GM23248 (cell line): ENCODE measurements at regions not wholly inside any gene's neighbourhood (a gene's known extent, or its start where the extent isn't known, plus 50 kb on each side); places are given as distances from the start of the nearest gene placed in this dataset.

Experiments
- EZH2 ChIP-seq: fragments of 200-600 bp; sonication (generic); IDR thresholded peaks from 2 replicates; pipeline ENCODE4 v1.6.1; 2018; ENCODE audit warnings: antibody characterized with exemption, mild to moderate bottlenecking; ENCODE audit not compliant: insufficient read depth, poor library complexity, severe bottlenecking
- EZH2phosphoT487 ChIP-seq: fragments of 200-600 bp; sonication (generic); IDR thresholded peaks from 2 replicates; pipeline ENCODE4 v1.6.1; 2018; ENCODE audit warnings: antibody characterized with exemption, moderate library complexity, mild to moderate bottlenecking, low read depth; ENCODE audit not compliant: insufficient read depth

DNA sequence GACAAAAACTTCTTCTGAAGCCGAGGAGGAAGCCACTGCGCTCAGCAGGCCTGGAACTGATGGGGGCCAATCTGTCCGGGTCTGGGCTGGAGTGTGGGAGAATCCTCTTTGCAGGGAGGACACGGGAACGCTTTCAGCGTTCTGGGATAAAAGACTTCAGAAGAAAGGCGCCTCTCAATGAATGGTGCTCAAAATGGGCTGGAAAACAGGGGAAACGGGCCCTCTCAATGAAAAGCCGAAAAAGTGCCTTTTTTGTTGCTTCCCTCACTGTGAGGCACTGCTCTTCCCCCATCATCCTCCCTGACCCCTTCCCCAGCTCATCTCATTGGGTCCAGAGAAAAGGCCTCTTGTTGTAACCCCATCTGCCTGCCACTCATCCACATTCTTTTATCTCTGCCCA lies 119.5 kb upstream of the LRIG1 start:
- no peak for TF ChIP-seq EZH2
- TF ChIP-seq EZH2phosphoT487: no peak
